Testis (tissue), 2 donors: ENCODE measurements at regions not wholly inside any gene's neighbourhood (a gene's known extent, or its start where the extent isn't known, plus 50 kb on each side); places are given as distances from the start of the nearest gene placed in this dataset.

Experiments used
- CTCF ChIP-seq, 3 experiments: fragments of 450-650 bp in 2 of 3; fragments of 200-600 bp in 1 of 3; sonication (generic) in 1 of 3; IDR thresholded peaks; one replicate each; pipeline ENCODE4 v1.5.1; 2016 to 2019; ENCODE audit warnings: antibody characterized with exemption in 3 of 3, mild to moderate bottlenecking in 2 of 3, moderate library complexity in 1 of 3
- POLR2A ChIP-seq: fragments of 450-650 bp; IDR thresholded peaks from one replicate; pipeline ENCODE4 v1.6.1; 2017; ENCODE audit warnings: antibody characterized with exemption, mild to moderate bottlenecking, moderate library complexity

DNA sequence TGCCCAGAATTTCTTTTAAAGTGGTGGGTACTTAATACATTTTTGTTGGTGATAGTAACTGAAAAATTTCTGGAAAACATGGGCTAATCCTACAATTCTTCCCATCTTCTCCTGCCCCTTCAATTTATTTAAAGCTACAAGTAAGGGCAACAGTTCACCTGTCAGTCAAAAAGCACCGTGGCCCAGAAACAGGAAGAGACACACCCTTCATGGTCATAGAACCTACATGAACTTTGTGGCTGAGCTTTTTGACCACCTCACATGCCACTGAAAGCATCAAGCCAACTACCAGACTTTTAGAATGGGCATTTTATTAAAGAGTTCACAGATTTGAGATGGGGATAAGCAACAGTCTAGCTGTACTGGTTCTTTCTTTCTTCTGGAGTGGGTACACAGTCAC, 201.1 kb upstream of the CNR1 start:
- TF ChIP-seq CTCF (IDR thresholded peaks at IDR 0.05), result no peak
- no peak for TF ChIP-seq POLR2A
